KMS-11 (cell line): ENCODE measurements at regions not wholly inside any gene's neighbourhood (a gene's known extent, or its start where the extent isn't known, plus 50 kb on each side); places are given as distances from the start of the nearest gene placed in this dataset.
A peak's percentile ranks its signal among the peaks of the same experiment; 100 is the strongest.

ENCODE experiments used
- H2AFZ ChIP-seq: fragments of 200-600 bp; sonication (generic); 2 replicates; pipeline ENCODE4 v1.6.1; 2016; ENCODE audit warnings: antibody characterized with exemption, mixed run types, low read depth
- H3K27ac ChIP-seq: fragments of 200-600 bp; sonication (generic); 2 replicates; pipeline ENCODE4 v1.6.1; 2016; ENCODE audit warnings: mild to moderate bottlenecking, mixed run types
- H3K27me3 ChIP-seq: fragments of 200-600 bp; sonication (generic); 2 replicates; pipeline ENCODE4 v1.6.1; 2017; ENCODE audit warnings: mild to moderate bottlenecking, low read depth, mixed run types, moderate library complexity; ENCODE audit not compliant: insufficient read depth
- H3K36me3 ChIP-seq: fragments of 200-600 bp; sonication (generic); 2 replicates; pipeline ENCODE4 v1.6.1; 2017; ENCODE audit warnings: mild to moderate bottlenecking, mixed run types; ENCODE audit not compliant: insufficient read depth
- H3K4me1 ChIP-seq: fragments of 200-600 bp; sonication (generic); 2 replicates; pipeline ENCODE4 v1.6.1; 2016; ENCODE audit warnings: mild to moderate bottlenecking, low read depth, mixed run types; ENCODE audit not compliant: poor library complexity, severe bottlenecking
- H3K4me2 ChIP-seq: fragments of 200-600 bp; sonication (generic); 2 replicates; pipeline ENCODE4 v1.7.0; 2016; ENCODE audit warnings: mild to moderate bottlenecking, mixed run types
- H3K4me3 ChIP-seq: fragments of 200-600 bp; sonication (generic); IDR thresholded peaks from 2 replicates; pipeline ENCODE4 v1.6.1; 2017; ENCODE audit warnings: low read depth, low read length, mixed read lengths; ENCODE audit not compliant: insufficient read depth
- H3K79me2 ChIP-seq: fragments of 200-600 bp; sonication (generic); 2 replicates; pipeline ENCODE4 v1.6.1; 2016; ENCODE audit warnings: low read depth, mixed run types; ENCODE audit not compliant: insufficient read depth
- H3K9ac ChIP-seq: fragments of 200-600 bp; sonication (generic); 2 replicates; pipeline ENCODE4 v1.6.1; 2016; ENCODE audit warnings: mild to moderate bottlenecking, mixed run types
- H4K20me1 ChIP-seq: fragments of 200-600 bp; sonication (generic); 2 replicates; pipeline ENCODE4 v1.6.1; 2016; ENCODE audit warnings: mild to moderate bottlenecking, mixed run types; ENCODE audit not compliant: insufficient read depth
- TF ChIP-seq, protein P1 (sequence below): fragments of 200-600 bp; sonication (generic); conservative IDR thresholded peaks from 2 replicates; pipeline ENCODE4 v1.6.1; 2017; ENCODE audit warnings: low read depth, mild to moderate bottlenecking, antibody characterized with exemption, low read length, moderate library complexity, mixed read lengths

DNA sequence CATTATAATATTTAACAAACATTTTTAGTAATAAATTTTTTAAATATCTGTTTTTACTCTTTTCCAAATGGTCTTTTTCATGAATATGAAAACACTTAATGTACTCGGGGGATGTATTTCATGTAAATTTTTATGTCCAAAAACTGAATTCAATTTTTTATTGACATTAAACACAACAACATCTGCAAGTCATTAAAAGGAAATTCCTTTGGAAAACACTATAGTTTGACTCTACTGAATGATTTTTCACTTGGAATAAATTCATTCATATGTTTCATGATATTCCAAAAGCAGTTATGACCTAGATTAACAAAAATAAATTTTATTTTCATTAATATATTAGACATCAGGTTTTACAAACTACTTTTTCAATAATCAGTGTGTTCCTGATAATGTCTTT, 239.8 kb upstream of the AGTR1 start:
- no peak overlapping the region for H3K4me3 ChIP-seq
- no peak overlapping the region for H3K9ac ChIP-seq

DNA sequence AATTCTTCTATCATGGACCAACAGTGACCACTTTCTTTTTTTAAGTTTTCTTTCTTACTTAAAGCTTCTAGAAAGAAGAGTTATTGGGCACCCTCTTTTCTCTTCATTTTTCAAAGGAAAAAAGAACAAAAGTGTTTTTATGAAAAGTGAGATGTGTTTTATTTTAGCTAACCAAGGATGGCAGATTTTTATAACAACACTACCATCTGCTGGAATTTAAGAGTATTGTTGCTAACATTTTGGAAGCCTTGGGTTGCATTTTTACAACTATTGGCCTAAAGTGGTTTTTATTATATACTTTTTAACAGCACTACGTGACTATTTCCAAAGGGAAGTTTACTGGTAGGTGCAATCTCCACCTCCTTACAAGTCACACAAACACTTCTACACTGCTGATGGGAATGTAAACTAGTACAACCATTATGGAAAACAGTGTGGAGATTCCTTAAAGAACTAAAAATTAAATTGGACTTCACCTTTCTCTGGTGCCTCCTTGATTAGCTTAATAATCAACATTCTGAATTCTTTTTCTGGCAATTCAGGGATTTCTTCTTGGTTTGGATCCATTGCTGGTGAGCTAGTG, 237.7 kb upstream of the AGTR1 start:
- H3K79me2 ChIP-seq, result no peaks in the 10 kb centered on the region
- TF ChIP-seq, protein P1, sequence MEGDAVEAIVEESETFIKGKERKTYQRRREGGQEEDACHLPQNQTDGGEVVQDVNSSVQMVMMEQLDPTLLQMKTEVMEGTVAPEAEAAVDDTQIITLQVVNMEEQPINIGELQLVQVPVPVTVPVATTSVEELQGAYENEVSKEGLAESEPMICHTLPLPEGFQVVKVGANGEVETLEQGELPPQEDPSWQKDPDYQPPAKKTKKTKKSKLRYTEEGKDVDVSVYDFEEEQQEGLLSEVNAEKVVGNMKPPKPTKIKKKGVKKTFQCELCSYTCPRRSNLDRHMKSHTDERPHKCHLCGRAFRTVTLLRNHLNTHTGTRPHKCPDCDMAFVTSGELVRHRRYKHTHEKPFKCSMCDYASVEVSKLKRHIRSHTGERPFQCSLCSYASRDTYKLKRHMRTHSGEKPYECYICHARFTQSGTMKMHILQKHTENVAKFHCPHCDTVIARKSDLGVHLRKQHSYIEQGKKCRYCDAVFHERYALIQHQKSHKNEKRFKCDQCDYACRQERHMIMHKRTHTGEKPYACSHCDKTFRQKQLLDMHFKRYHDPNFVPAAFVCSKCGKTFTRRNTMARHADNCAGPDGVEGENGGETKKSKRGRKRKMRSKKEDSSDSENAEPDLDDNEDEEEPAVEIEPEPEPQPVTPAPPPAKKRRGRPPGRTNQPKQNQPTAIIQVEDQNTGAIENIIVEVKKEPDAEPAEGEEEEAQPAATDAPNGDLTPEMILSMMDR, result peak; percentile 62; the same call in 1 of the 2 replicates
- no peaks in the 10 kb centered on the region for H3K27me3 ChIP-seq
- H3K36me3 ChIP-seq, result no peaks in the 10 kb centered on the region
- no peak overlapping the region for H2AFZ ChIP-seq
- no peak overlapping the region for H3K4me3 ChIP-seq
- no peaks in the 10 kb centered on the region for H3K4me1 ChIP-seq
- H4K20me1 ChIP-seq, result no peaks in the 10 kb centered on the region
- no peak overlapping the region for H3K27ac ChIP-seq
- H3K4me2 ChIP-seq, result no peak overlapping the region
- H3K9ac ChIP-seq, result no peak overlapping the region

More for the DNA sequence above, 239.8 kb upstream of the AGTR1 start:
- no peak overlapping the region for H3K27ac ChIP-seq
- TF ChIP-seq, protein P1, result no peak
- H2AFZ ChIP-seq, result no peak overlapping the region
- H3K4me1 ChIP-seq, result no peaks in the 10 kb centered on the region
- H4K20me1 ChIP-seq, result no peaks in the 10 kb centered on the region
- no peaks in the 10 kb centered on the region for H3K27me3 ChIP-seq
- no peak overlapping the region for H3K4me2 ChIP-seq
- no peaks in the 10 kb centered on the region for H3K36me3 ChIP-seq
- no peaks in the 10 kb centered on the region for H3K79me2 ChIP-seq

DNA sequence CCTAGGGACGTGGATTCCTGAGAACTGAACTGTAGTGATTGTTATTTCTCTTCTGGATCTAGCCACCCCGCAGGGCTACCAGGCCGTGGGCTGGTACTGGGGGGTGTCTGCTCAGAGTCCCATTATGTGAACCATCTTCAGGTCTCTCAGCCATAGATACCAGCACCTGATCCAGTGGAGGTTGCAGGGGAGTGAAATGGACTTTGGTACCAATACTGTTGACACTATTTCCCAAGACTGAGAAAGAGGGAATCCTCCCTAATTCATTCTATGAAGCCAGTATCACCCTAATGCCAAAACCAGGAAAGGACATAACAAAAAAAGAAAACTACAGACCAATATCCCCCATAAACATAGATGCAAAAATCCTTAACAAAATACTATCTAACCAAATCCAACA, 237.0 kb upstream of the AGTR1 start:
- H3K36me3 ChIP-seq, result no peaks in the 10 kb centered on the region
- TF ChIP-seq, protein P1, result no peak
- H3K79me2 ChIP-seq, result no peaks in the 10 kb centered on the region
- H3K27ac ChIP-seq, result no peak overlapping the region
- no peak overlapping the region for H3K4me3 ChIP-seq
- no peak overlapping the region for H2AFZ ChIP-seq
- H4K20me1 ChIP-seq, result no peaks in the 10 kb centered on the region
- H3K27me3 ChIP-seq, result no peaks in the 10 kb centered on the region
- H3K4me1 ChIP-seq, result no peaks in the 10 kb centered on the region
- no peak overlapping the region for H3K4me2 ChIP-seq
- H3K9ac ChIP-seq, result no peak overlapping the region

- TF ChIP-seq, protein P1, result no peak
- Histone ChIP-seq H3K79me2 (no peaks in the 10 kb centered on the region), H4K20me1 (no peaks in the 10 kb centered on the region), H3K36me3 (no peaks in the 10 kb centered on the region), H3K4me1 (no peaks in the 10 kb centered on the region), H3K4me3 (no peak overlapping the region), H3K9ac (no peak overlapping the region), H3K27ac (no peak overlapping the region), H3K27me3 (no peaks in the 10 kb centered on the region), H3K4me2 (no peak overlapping the region), H2AFZ (no peak overlapping the region)
Measured at GRCh38 chr3:148464246-148464645, 233.5 kb upstream of the AGTR1 start.
